HepG2 (cell line): ENCODE measurements at regions not wholly inside any gene's neighbourhood (a gene's known extent, or its start where the extent isn't known, plus 50 kb on each side); places are given as distances from the start of the nearest gene placed in this dataset.

Experiments
- CHD2 ChIP-seq: IDR thresholded peaks from 2 replicates; pipeline ENCODE4 v1.6.1; 2011; ENCODE audit warnings: low read depth, low read length, improper control_type of control experiment
- CREB1 ChIP-seq, 2 experiments: fragments of 450-650 bp in 1 of 2; IDR thresholded peaks; 2 replicates each; pipeline ENCODE4 v1.6.1; 2016 to 2017; ENCODE audit warnings: control low read depth in 1 of 2, mild to moderate bottlenecking in 1 of 2, missing compliant biosample characterization in 1 of 2, missing genetic modification characterization in 1 of 2
- ELF3 ChIP-seq: IDR thresholded peaks from 2 replicates; pipeline ENCODE4 v1.6.1; 2016; ENCODE audit warnings: missing genetic modification reagents, missing compliant biosample characterization
- USF2 ChIP-seq, 2 experiments: sonication (generic) in 1 of 2; formaldehyde crosslinking in 1 of 2; IDR thresholded peaks; 2 replicates each; pipeline versions ENCODE4 v1.5.1 to v1.6.1; 2011 to 2020; ENCODE audit warnings: borderline replicate concordance in 1 of 2, low read depth in 1 of 2, low read length in 1 of 2, mild to moderate bottlenecking in 1 of 2, missing genetic modification reagents in 1 of 2, moderate library complexity in 1 of 2
- ZBTB8A ChIP-seq: sonication (generic); formaldehyde crosslinking; IDR thresholded peaks from 2 replicates; pipeline ENCODE4 v1.4.0; 2020; ENCODE audit warnings: mild to moderate bottlenecking, low read depth, missing genetic modification reagents, borderline replicate concordance
- ZNF468 ChIP-seq: sonication (generic); formaldehyde crosslinking; IDR thresholded peaks from 2 replicates; pipeline ENCODE4 v1.8.0; 2022; ENCODE audit warnings: mild to moderate bottlenecking, moderate library complexity, missing genetic modification reagents
- TF ChIP-seq, protein P1 (sequence below): sonication (generic); formaldehyde crosslinking; IDR thresholded peaks from 2 replicates; pipeline ENCODE4 v1.4.0; 2020; ENCODE audit warnings: mild to moderate bottlenecking, missing genetic modification reagents
- TF ChIP-seq, protein P2 (sequence below): sonication (generic); formaldehyde crosslinking; IDR thresholded peaks from 2 replicates; pipeline ENCODE4 v1.4.0; 2020; ENCODE audit warnings: missing genetic modification reagents

DNA sequence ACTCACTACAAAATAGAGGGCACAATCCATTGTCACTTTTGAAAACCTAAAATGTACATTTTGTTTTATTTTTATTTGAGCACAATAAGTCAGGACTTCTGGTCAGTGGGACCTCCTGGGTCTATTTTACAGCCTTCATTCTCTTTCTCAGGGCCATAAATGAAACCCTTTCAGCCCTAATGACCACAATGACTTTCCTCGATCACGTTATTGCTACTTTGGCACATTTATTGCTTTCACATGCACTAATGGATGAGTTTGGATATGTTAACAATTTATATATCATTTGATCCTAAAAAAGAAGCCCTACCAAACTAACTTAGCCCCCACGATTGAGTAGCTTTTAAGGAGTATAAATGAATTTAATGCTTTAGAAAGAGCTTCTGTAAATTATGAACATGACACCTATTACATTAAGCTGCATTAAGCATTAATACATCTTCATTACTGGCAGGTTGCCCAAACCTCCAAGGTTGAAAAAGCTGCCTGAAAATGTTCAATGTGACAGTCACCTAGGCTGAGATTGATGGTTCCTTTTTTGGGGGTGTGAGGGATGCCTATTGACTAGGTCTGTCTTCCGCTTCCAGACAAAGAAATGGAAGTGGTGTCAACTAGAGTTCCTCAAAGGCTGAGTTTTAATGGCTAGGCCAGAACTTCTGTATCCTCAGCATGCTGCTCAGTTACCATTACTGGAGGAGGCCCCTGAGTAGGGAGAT, 296.4 kb downstream of the GPAT3 start:
- TF ChIP-seq ZNF468 (CRISPR knock-in tag) (no peak), ELF3 (CRISPR knock-in tag) (no peak), CREB1 (IDR thresholded peaks at IDR 0.05) (no peak), CREB1 (CRISPR knock-in tag; IDR thresholded peaks at IDR 0.05) (no peak), ZBTB8A (no peak), CHD2 (no peak), USF2 (IDR thresholded peaks at IDR 0.05; ENCODE audit: low read depth, low read length) (no peak), USF2 (CRISPR knock-in tag; IDR thresholded peaks at IDR 0.05; ENCODE audit: borderline replicate concordance) (no peak)
- TF ChIP-seq, protein P1, sequence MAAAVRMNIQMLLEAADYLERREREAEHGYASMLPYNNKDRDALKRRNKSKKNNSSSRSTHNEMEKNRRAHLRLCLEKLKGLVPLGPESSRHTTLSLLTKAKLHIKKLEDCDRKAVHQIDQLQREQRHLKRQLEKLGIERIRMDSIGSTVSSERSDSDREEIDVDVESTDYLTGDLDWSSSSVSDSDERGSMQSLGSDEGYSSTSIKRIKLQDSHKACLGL (CRISPR knock-in tag): no peak
- TF ChIP-seq, protein P2, sequence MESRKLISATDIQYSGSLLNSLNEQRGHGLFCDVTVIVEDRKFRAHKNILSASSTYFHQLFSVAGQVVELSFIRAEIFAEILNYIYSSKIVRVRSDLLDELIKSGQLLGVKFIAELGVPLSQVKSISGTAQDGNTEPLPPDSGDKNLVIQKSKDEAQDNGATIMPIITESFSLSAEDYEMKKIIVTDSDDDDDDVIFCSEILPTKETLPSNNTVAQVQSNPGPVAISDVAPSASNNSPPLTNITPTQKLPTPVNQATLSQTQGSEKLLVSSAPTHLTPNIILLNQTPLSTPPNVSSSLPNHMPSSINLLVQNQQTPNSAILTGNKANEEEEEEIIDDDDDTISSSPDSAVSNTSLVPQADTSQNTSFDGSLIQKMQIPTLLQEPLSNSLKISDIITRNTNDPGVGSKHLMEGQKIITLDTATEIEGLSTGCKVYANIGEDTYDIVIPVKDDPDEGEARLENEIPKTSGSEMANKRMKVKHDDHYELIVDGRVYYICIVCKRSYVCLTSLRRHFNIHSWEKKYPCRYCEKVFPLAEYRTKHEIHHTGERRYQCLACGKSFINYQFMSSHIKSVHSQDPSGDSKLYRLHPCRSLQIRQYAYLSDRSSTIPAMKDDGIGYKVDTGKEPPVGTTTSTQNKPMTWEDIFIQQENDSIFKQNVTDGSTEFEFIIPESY: no peak
